HT-29 (cell line): ENCODE measurements at regions not wholly inside any gene's neighbourhood (a gene's known extent, or its start where the extent isn't known, plus 50 kb on each side); places are given as distances from the start of the nearest gene placed in this dataset. TPM values are rescaled to one million over a fixed set of nuclear protein-coding genes. Genes with fewer than 3 reads are reported as not detected.
A peak's percentile ranks its signal among the peaks of the same experiment; 100 is the strongest.

ENCODE experiments used
- DNase-seq: peaks from one replicate; pipeline ENCODE4 v3.0.0-alpha.2; 2015; ENCODE audit warnings: low spot score
- small RNA-seq: library from RNA; depleted of rRNA; stranded (forward); fragments of <200 nt; gene quantifications from one replicate; pipeline ENCODE3, GENCODE V24; 2014

DNA sequence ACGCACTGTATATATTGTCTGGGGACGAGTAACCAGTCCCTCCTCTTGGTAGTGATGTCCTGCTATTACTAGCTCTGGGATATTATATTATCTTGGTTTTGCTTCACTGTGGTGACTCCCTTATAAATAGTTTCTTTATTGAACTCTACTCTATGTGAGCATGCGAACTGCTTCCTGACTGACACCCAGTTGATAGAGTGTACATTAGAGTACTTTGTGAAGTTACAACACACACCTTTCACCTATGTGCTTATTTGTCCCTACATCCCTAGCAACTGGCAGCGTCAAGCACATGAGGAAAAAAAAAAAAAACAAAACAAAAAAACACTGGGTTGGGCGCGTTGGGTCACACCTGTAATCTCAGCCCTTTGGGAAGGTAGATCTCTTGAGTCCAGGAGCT is 67.3 kb upstream of the TENT5A start:
- DNase-seq, result no peak

- no peak for DNase-seq
These were observed 66.5 kb upstream of the TENT5A start for GRCh38 chr6:81818901-81819361.

DNA sequence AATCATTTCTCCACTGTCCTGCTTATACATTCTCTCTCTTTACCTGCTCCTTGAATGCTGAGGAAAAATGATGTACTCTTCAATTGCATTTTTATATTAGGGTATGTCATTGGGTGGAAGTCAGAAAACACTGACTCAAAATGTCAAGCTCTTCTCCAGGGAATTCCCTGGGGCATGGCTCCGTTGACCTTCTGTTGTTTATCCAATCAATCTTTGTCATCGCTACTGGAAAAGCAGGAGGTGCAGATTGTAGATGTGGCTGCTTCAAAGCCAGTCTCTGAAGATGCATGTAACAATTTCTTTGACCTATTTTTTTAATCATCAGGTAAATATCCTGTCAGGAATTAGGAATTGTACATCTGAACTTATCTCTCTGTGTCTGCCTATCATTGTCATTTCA is 63.9 kb upstream of the TENT5A start:
- no peak for DNase-seq

DNA sequence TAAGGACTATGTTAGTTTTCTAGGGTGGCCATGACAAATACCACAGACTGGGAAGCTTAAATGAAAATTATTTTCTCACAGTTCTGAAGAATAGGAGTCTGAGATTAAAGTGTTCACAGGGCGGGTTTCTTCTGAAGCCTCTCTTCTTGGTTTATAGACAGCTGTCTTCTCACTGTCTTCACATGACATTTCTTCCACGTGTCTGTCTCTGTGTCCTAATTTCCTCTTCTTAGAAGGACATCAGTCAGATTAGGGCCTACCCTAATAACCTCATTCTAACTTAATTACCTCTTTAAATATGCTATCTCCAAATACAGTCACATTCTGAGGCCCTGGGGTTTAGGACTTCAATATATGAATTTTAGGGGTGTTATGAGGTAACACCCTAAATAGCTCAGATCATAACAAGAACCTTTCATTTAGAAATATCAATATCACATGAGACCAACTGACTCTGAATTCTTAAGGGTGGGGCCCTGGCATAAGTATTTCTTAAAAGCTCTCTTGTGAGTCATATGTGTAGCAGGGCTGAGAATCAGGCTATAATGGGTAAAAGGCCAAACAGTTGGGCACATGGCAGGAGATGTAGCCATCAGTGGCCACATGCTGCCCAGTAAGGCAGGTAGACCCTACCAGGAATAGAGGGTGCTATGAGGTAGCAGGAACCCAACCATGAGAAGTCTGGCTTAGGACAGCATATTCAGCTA is 62.0 kb upstream of the TENT5A start:
- DNase-seq, result no peak

DNA sequence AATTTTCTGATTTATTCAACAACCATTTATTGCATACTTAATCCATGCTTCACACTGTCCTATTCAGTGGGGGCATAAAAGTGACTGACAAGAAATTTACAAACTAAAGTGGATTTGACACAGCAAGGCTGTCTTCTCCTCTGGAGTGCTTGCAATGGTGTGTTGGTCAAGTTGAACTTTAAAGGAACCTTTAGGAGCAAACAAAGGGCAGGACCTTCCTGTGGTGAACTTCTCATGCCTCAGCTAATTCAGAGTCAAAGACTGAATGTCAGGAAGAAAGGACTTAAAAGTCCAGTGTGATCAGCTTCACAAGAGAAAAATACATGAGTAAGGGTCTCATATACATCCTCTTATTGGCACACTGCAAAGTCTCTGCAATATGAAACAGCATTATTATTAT is 60.8 kb upstream of the TENT5A start:
- no peak for DNase-seq

- DNase-seq, result no peak
These were observed 59.9 kb upstream of the TENT5A start for GRCh38 chr6:81812401-81812800.

DNA sequence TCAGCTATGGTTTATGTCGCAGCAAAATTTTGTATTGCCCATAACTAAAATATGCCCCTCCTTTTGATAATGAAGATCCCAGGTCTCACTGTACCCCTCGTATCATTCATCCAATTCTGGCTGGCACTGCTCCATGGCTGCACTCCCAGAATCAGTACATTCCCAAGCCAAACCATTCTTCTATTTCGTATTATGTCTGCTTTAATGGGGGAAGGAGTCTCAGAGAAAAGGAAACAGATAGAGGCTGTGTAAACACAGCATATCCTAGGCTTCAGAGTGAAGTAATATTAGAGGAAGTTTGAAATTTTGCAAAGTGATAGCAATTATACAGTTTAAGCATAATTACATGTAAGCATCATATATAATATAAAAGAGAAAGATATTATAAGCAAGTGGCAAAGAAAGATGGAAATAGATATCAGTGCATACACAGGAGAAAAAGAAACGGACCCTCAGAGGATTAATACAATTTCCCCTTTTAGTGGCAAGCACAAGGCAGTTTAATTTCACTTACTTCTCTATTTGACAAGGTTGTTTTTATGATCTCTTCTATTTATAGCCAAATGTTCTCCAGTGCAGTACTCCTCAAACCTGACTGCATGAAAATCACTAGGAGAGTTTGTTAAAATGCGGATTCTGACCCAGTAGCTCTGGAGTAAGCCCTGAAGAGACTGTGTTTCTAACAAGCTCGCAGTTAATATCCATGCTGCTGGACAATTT is 56.5 kb upstream of the TENT5A start:
- no peak for DNase-seq

- peak; percentile 48 for DNase-seq
These were observed 54.5 kb upstream of the TENT5A start for GRCh38 chr6:81806793-81807565.

DNA sequence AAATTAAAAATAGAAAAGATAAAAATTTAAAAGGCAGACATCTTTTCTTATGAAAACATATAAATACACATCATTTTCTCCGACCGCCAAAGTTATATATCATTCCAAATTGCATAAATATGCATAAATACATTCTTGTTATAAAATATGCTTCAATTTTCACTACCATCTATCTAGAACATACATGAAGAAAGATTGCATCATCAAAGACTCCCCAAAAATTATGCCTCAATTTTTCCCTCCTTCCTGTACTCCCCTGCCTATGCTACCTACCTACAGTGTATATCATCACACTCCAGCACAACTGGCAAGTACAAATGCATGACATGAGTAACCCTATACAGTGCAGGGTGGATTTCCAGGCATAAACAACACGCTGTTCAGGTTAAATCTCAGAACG is 49.9 kb upstream of the TENT5A start:
- no peak for DNase-seq

Small RNA genes lying in the stretch of these regions (small RNA-seq; reads per million reads assigned to genes)
- not detected for gene AL360157.1
